SK-N-SH (cell line): ENCODE measurements at regions not wholly inside any gene's neighbourhood (a gene's known extent, or its start where the extent isn't known, plus 50 kb on each side); places are given as distances from the start of the nearest gene placed in this dataset.
A peak's percentile ranks its signal among the peaks of the same experiment; 100 is the strongest.

ENCODE experiments used
- CTCF ChIA-PET: fragments of 300-600, 350-600 bp; formaldehyde crosslinking; extraction: SDS; loops from one replicate; lab custom pipeline; 2021; lab: Yijun Ruan, JAX
- POLR2A ChIA-PET: fragments of 350-600 bp; sonication (Branson Sonifier 250); formaldehyde crosslinking; extraction: SDS; loops from one replicate; lab custom pipeline; 2020; ENCODE audit warnings: antibody characterized with exemption, inconsistent platforms; lab: Yijun Ruan, JAX
- DNase-seq: peaks from one replicate; pipeline ENCODE4 v3.0.0; 2012
- H2AFZ ChIP-seq: fragments of 200-600 bp; sonication (generic); 2 replicates; pipeline ENCODE4 v1.8.1; 2016; ENCODE audit warnings: antibody characterized with exemption, mild to moderate bottlenecking, low read depth
- H3F3A ChIP-seq: fragments of 200-600 bp; sonication (generic); replicated peaks from 2 replicates; pipeline ENCODE3; 2016; ENCODE audit warnings: antibody characterized with exemption, mild to moderate bottlenecking; ENCODE audit not compliant: insufficient read depth
- H3K27ac ChIP-seq, 2 experiments: fragments of 200-500 bp in 1 of 2; fragments of 200-600 bp in 1 of 2; sonication (Bioruptor generic) in 1 of 2; sonication (generic), shearing (Covaris generic) in 1 of 2; 2 replicates each; pipeline versions ENCODE4 v1.5.1 to v1.6.1; 2014 to 2016; ENCODE audit warnings: low read depth in 2 of 2, inconsistent platforms in 1 of 2, low read length in 1 of 2, mild to moderate bottlenecking in 1 of 2, mixed read lengths in 1 of 2
- H3K27me3 ChIP-seq: fragments of 200-600 bp; sonication (generic), shearing (Covaris generic); 2 replicates; pipeline ENCODE4 v1.6.1; 2016; ENCODE audit warnings: mixed run types; ENCODE audit not compliant: insufficient read depth
- H3K36me3 ChIP-seq, 2 experiments: fragments of 200-500 bp in 1 of 2; fragments of 200-600 bp in 1 of 2; sonication (Bioruptor generic) in 1 of 2; sonication (generic) in 1 of 2; replicated peaks in 1 of 2; 2 replicates each; pipeline versions ENCODE3 to v1.5.1; 2014 to 2016; ENCODE audit warnings: low read length in 1 of 2, mild to moderate bottlenecking in 1 of 2; ENCODE audit not compliant: insufficient read depth in 2 of 2, control insufficient read depth in 1 of 2
- H3K4me1 ChIP-seq, 2 experiments: fragments of 200-500 bp in 1 of 2; fragments of 200-600 bp in 1 of 2; sonication (Bioruptor generic) in 1 of 2; sonication (generic), shearing (Covaris generic) in 1 of 2; 2 replicates each; pipeline versions ENCODE4 v1.5.1 to v1.6.1; 2014 to 2016; ENCODE audit warnings: low read depth in 1 of 2, low read length in 1 of 2, mixed run types in 1 of 2; ENCODE audit not compliant: insufficient read depth in 2 of 2, control insufficient read depth in 1 of 2
- H3K4me2 ChIP-seq: fragments of 200-600 bp; sonication (generic), shearing (Covaris generic); 2 replicates; pipeline ENCODE4 v1.6.1; 2017; ENCODE audit warnings: mixed run types
- H3K4me3 ChIP-seq, 2 experiments: fragments of 200-500 bp in 1 of 2; fragments of 200-600 bp in 1 of 2; sonication (Bioruptor generic) in 1 of 2; sonication (generic), shearing (Covaris generic) in 1 of 2; 2 replicates each; pipeline versions ENCODE4 v1.5.1 to v1.8.1; 2014 to 2016; ENCODE audit warnings: low read depth in 2 of 2, inconsistent platforms in 1 of 2, low read length in 1 of 2, mild to moderate bottlenecking in 1 of 2, mixed read lengths in 1 of 2, moderate library complexity in 1 of 2
- H3K79me2 ChIP-seq: fragments of 200-600 bp; sonication (generic); 2 replicates; pipeline ENCODE4 v1.8.1; 2017; ENCODE audit warnings: mild to moderate bottlenecking; ENCODE audit not compliant: insufficient read depth
- H3K9ac ChIP-seq: fragments of 200-600 bp; sonication (generic); 2 replicates; pipeline ENCODE4 v1.6.1; 2017; ENCODE audit warnings: mixed run types
- H3K9me2 ChIP-seq: fragments of 200-600 bp; sonication (generic); 2 replicates; pipeline ENCODE4 v1.6.1; 2017; ENCODE audit warnings: mixed run types
- H3K9me3 ChIP-seq: fragments of 200-600 bp; sonication (generic); 2 replicates; pipeline ENCODE4 v1.6.1; 2017; ENCODE audit warnings: mixed run types, mild to moderate bottlenecking, moderate library complexity
- H4K20me1 ChIP-seq: fragments of 200-600 bp; sonication (generic); 2 replicates; pipeline ENCODE4 v1.6.1; 2017; ENCODE audit warnings: mild to moderate bottlenecking, mixed run types; ENCODE audit not compliant: insufficient read depth
- CHD2 ChIP-seq: fragments of 150-350 bp; IDR thresholded peaks from 2 replicates; pipeline ENCODE4 v1.6.1; 2018; ENCODE audit warnings: low read length; ENCODE audit not compliant: partially characterized antibody
- CTCF ChIP-seq: fragments of 200-600 bp; sonication (generic); IDR thresholded peaks from 2 replicates; pipeline ENCODE4 v1.6.1; 2017; ENCODE audit warnings: antibody characterized with exemption, mild to moderate bottlenecking, moderate library complexity
- EZH2phosphoT487 ChIP-seq: fragments of 200-600 bp; sonication (generic); IDR thresholded peaks from 2 replicates; pipeline ENCODE4 v1.6.1; 2017; ENCODE audit warnings: low read depth, mixed run types, mild to moderate bottlenecking, antibody characterized with exemption, moderate library complexity, borderline replicate concordance
- FOXJ3 ChIP-seq: sonication (generic); formaldehyde crosslinking; IDR thresholded peaks from 2 replicates; pipeline ENCODE4 v1.5.1; 2020; ENCODE audit warnings: mild to moderate bottlenecking, missing genetic modification reagents
- IRF3 ChIP-seq: fragments of 150-350 bp; IDR thresholded peaks from 2 replicates; pipeline ENCODE4 v1.6.1; 2016; ENCODE audit warnings: mild to moderate bottlenecking, low read depth, low read length
- MAX ChIP-seq: IDR thresholded peaks from 2 replicates; pipeline ENCODE4 v1.4.0; 2012; ENCODE audit warnings: low read depth
- MXI1 ChIP-seq: IDR thresholded peaks from 2 replicates; pipeline ENCODE4 v1.6.1; 2012; ENCODE audit warnings: mild to moderate bottlenecking, low read depth, low read length, improper control_type of control experiment
- PBX3 ChIP-seq: IDR thresholded peaks from 2 replicates; pipeline ENCODE4; 2012
- POLR2AphosphoS5 ChIP-seq: IDR thresholded peaks from 2 replicates; pipeline ENCODE4 v1.6.1; 2012; ENCODE audit warnings: low read depth, low read length
- RAD21 ChIP-seq: IDR thresholded peaks from 2 replicates; pipeline ENCODE4 v1.6.1; 2012; ENCODE audit warnings: mild to moderate bottlenecking, low read length
- RCOR1 ChIP-seq: fragments of 150-350 bp; IDR thresholded peaks from 2 replicates; pipeline ENCODE4 v1.6.1; 2017; ENCODE audit warnings: antibody characterized with exemption, low read length
- REST ChIP-seq: IDR thresholded peaks from 2 replicates; pipeline ENCODE4 v1.6.1; 2012; ENCODE audit warnings: mild to moderate bottlenecking, low read depth, low read length, moderate library complexity
- RFX5 ChIP-seq: IDR thresholded peaks from 2 replicates; pipeline ENCODE4 v1.6.1; 2012; ENCODE audit warnings: mild to moderate bottlenecking, improper control_type of control experiment, low read length
- SIN3A ChIP-seq: IDR thresholded peaks from 2 replicates; pipeline ENCODE4 v1.6.1; 2012; ENCODE audit warnings: low read depth, mild to moderate bottlenecking, low read length, moderate library complexity, borderline replicate concordance
- TCF12 ChIP-seq: IDR thresholded peaks from 2 replicates; pipeline ENCODE4 v1.4.0; 2012
- USF1 ChIP-seq: IDR thresholded peaks from 2 replicates; pipeline ENCODE4 v1.4.0; 2012; ENCODE audit warnings: low read depth, borderline replicate concordance
- YY1 ChIP-seq: IDR thresholded peaks from 2 replicates; pipeline ENCODE4 v1.4.0; 2012; ENCODE audit warnings: low read depth, mild to moderate bottlenecking
- WGBS: methylation state at CpG from one replicate; pipeline ENCODE4 v1.1.6; 2017; ENCODE audit warnings: low lambda C conversion rate; 5-methylcytosine and 5-hydroxymethylcytosine counted together

- TF ChIP-seq CTCF (no peak), RCOR1 (no peak), USF1 (no peak), RFX5 (no peak)
Measured at GRCh38 chr2:234265206-234265605, 214.7 kb downstream of the SPP2 start (continued).

- Histone ChIP-seq H3K27me3 (no peaks in the 10 kb centered on the region), H3K9me2 (no peaks in the 10 kb centered on the region), H3F3A (peaks cover 18% of the 10 kb centered on the region), H2AFZ (no peak overlapping the region), H3K4me3 (no peak overlapping the region)
- 55% methylated on average over 2 of the region's 2 CpGs for WGBS
- POLR2A ChIA-PET: no interaction called here
- TF ChIP-seq YY1: no peak
- TF ChIP-seq RCOR1: no peak
- no peak for TF ChIP-seq MXI1
- no peak for TF ChIP-seq EZH2phosphoT487
- no peak for TF ChIP-seq IRF3
- TF ChIP-seq RAD21: no peak
- TF ChIP-seq TCF12: no peak
- TF ChIP-seq MAX: no peak
- TF ChIP-seq, all 33 proteins: peak for 0
- CTCF ChIA-PET: no interaction called here
- no peak overlapping the region for H3K27ac ChIP-seq
- H3K79me2 ChIP-seq: no peaks in the 10 kb centered on the region
- no peak overlapping the region for H3K4me2 ChIP-seq
- no peak overlapping the region for H3K9ac ChIP-seq
- no peaks in the 10 kb centered on the region for H3K36me3 ChIP-seq
- DNase-seq: no peak
- no peaks in the 10 kb centered on the region for H3K9me3 ChIP-seq
- H4K20me1 ChIP-seq: no peaks in the 10 kb centered on the region
- H3K4me1 ChIP-seq: peaks cover 0 to 6% of the 10 kb centered on the region in 2 experiments; a peak in 2 of 4 replicates
Measured at GRCh38 chr2:234261736-234262135, 211.2 kb downstream of the SPP2 start.

GRCh38 chr2:234259440-234259839, 208.9 kb downstream of the SPP2 start:
- Histone ChIP-seq H3K9me2 (no peaks in the 10 kb centered on the region), H3K27ac (peak overlapping the region in 1 of 2 experiments; percentile 91; a peak in 2 of 4 replicates), H3F3A (peaks cover 18% of the 10 kb centered on the region), H2AFZ (no peak overlapping the region), H4K20me1 (no peaks in the 10 kb centered on the region), H3K9ac (no peak overlapping the region), H3K36me3 (no peaks in the 10 kb centered on the region), H3K4me2 (no peak overlapping the region), H3K4me3 (no peak overlapping the region), H3K9me3 (no peaks in the 10 kb centered on the region), H3K79me2 (no peaks in the 10 kb centered on the region), H3K27me3 (no peaks in the 10 kb centered on the region), H3K4me1 (peaks cover 0 to 10% of the 10 kb centered on the region in 2 experiments; a peak in 2 of 4 replicates)
- CTCF ChIA-PET: interaction anchor here (0.6 kb wide), 1 partner anchor 30 kb away, joined by 3 read pairs; no protein-coding TSS in a partner anchor
- POLR2A ChIA-PET: no interaction called here
- no peak for DNase-seq
- WGBS: 91% methylated on average over 2 of the region's 2 CpGs
- TF ChIP-seq PBX3 (no peak), REST (no peak), TCF12 (no peak), EZH2phosphoT487 (no peak), FOXJ3 (CRISPR knock-in tag) (no peak), POLR2AphosphoS5 (no peak), SIN3A (no peak), CHD2 (no peak)
